ENCODE measurements at regions not wholly inside any gene's neighbourhood (a gene's known extent, or its start where the extent isn't known, plus 50 kb on each side); places are given as distances from the start of the nearest gene placed in this dataset.
"Not testable (repeated sequence)": the region's sequence is repeated elsewhere in the genome, so short reads cannot be mapped to it uniquely, and the experiment has no call there.

- no peak for DNase-seq
- H3K27ac Mint-ChIP-seq: no peak overlapping the region
- H3K9me3 Mint-ChIP-seq: peaks cover 35% of the 10 kb centered on the region
- no peaks in the 10 kb centered on the region for H3K36me3 Mint-ChIP-seq (ENCODE audit: low read depth)
- no peak overlapping the region for H3K4me3 Mint-ChIP-seq
- POLR2A ChIA-PET: no interaction called here
- H3K27me3 Mint-ChIP-seq: no peaks in the 10 kb centered on the region
- CTCF ChIA-PET: no interaction called here
- no peaks in the 10 kb centered on the region for H3K4me1 Mint-ChIP-seq
These were observed 84.6 kb upstream of the PPP2R3B start for GRCh38 chrX:471281-471680.

- H3K27me3 Mint-ChIP-seq; DNase-seq; H3K4me3 Mint-ChIP-seq; H3K27ac Mint-ChIP-seq; CTCF ChIA-PET; H3K36me3 Mint-ChIP-seq (ENCODE audit: low read depth); POLR2A ChIA-PET; H3K4me1 Mint-ChIP-seq: not testable (repeated sequence)
- H3K9me3 Mint-ChIP-seq: peaks cover 39% of the 10 kb centered on the region
These were observed 85.6 kb upstream of the PPP2R3B start for GRCh38 chrX:472275-472674.

- no peak overlapping the region for H3K27ac Mint-ChIP-seq
- H3K9me3 Mint-ChIP-seq: peaks cover 34% of the 10 kb centered on the region
These were observed 89.4 kb upstream of the PPP2R3B start for GRCh38 chrX:475926-476723.

GRCh38 chrX:476724-477075 is 90.0 kb upstream of the PPP2R3B start:
- DNase-seq: no peak
- ChIA-PET POLR2A (no interaction called here), CTCF (no interaction called here)
- no peak overlapping the region for H3K4me3 Mint-ChIP-seq
- H3K9me3 Mint-ChIP-seq: peaks cover 31% of the 10 kb centered on the region
- no peak overlapping the region for H3K27ac Mint-ChIP-seq
- no peaks in the 10 kb centered on the region for H3K27me3 Mint-ChIP-seq
- H3K36me3 Mint-ChIP-seq (ENCODE audit: low read depth): no peaks in the 10 kb centered on the region
- H3K4me1 Mint-ChIP-seq: no peaks in the 10 kb centered on the region

More at GRCh38 chrX:475926-476723, 89.4 kb upstream of the PPP2R3B start:
- ChIA-PET CTCF (no interaction called here), POLR2A (no interaction called here)
- Mint-ChIP-seq H3K4me3 (no peak overlapping the region), H3K4me1 (no peaks in the 10 kb centered on the region), H3K27me3 (no peaks in the 10 kb centered on the region), H3K36me3 (ENCODE audit: low read depth) (no peaks in the 10 kb centered on the region)
- DNase-seq: no peak

- DNase-seq: no peak
- Mint-ChIP-seq H3K27me3 (no peaks in the 10 kb centered on the region), H3K27ac (no peak overlapping the region), H3K9me3 (peaks cover 29% of the 10 kb centered on the region), H3K36me3 (ENCODE audit: low read depth) (no peaks in the 10 kb centered on the region), H3K4me1 (no peaks in the 10 kb centered on the region), H3K4me3 (no peak overlapping the region)
- ChIA-PET POLR2A (no interaction called here), CTCF (no interaction called here)
These were observed 90.8 kb upstream of the PPP2R3B start for GRCh38 chrX:477441-478012.

GRCh38 chrX:479273-479981 is 92.7 kb upstream of the PPP2R3B start:
- H3K27ac Mint-ChIP-seq: no peak overlapping the region
- DNase-seq: no peak
- H3K36me3 Mint-ChIP-seq (ENCODE audit: low read depth): no peaks in the 10 kb centered on the region
- peaks cover 35% of the 10 kb centered on the region for H3K9me3 Mint-ChIP-seq
- ChIA-PET POLR2A (no interaction called here), CTCF (no interaction called here)
- no peaks in the 10 kb centered on the region for H3K27me3 Mint-ChIP-seq
- no peak overlapping the region for H3K4me3 Mint-ChIP-seq
- H3K4me1 Mint-ChIP-seq: no peaks in the 10 kb centered on the region

GRCh38 chrX:480861-481417 is 94.2 kb upstream of the PPP2R3B start:
- no peaks in the 10 kb centered on the region for H3K4me1 Mint-ChIP-seq
- no peak for DNase-seq
- no peak overlapping the region for H3K27ac Mint-ChIP-seq
- H3K9me3 Mint-ChIP-seq: peaks cover 32% of the 10 kb centered on the region
- no peaks in the 10 kb centered on the region for H3K27me3 Mint-ChIP-seq
- POLR2A ChIA-PET: no interaction called here
- CTCF ChIA-PET: no interaction called here
- H3K36me3 Mint-ChIP-seq (ENCODE audit: low read depth): no peaks in the 10 kb centered on the region
- no peak overlapping the region for H3K4me3 Mint-ChIP-seq

GRCh38 chrX:482192-482701 is 95.5 kb upstream of the PPP2R3B start:
- no peak for DNase-seq
- no peaks in the 10 kb centered on the region for H3K27me3 Mint-ChIP-seq
- H3K4me1 Mint-ChIP-seq: no peaks in the 10 kb centered on the region
- CTCF ChIA-PET: no interaction called here
- H3K9me3 Mint-ChIP-seq: peaks cover 27% of the 10 kb centered on the region
- H3K4me3 Mint-ChIP-seq: no peak overlapping the region
- no peak overlapping the region for H3K27ac Mint-ChIP-seq
- POLR2A ChIA-PET: no interaction called here
- no peaks in the 10 kb centered on the region for H3K36me3 Mint-ChIP-seq (ENCODE audit: low read depth)

- H3K36me3 Mint-ChIP-seq (ENCODE audit: low read depth): no peaks in the 10 kb centered on the region
- no peak overlapping the region for H3K4me3 Mint-ChIP-seq
- H3K27ac Mint-ChIP-seq: no peak overlapping the region
- ChIA-PET POLR2A (no interaction called here), CTCF (no interaction called here)
- no peaks in the 10 kb centered on the region for H3K27me3 Mint-ChIP-seq
- DNase-seq: no peak
- peaks cover 26% of the 10 kb centered on the region for H3K9me3 Mint-ChIP-seq
- H3K4me1 Mint-ChIP-seq: no peaks in the 10 kb centered on the region
These were observed 96.0 kb upstream of the PPP2R3B start for GRCh38 chrX:482702-483203.

- no peak overlapping the region for H3K4me3 Mint-ChIP-seq
- ChIA-PET POLR2A (no interaction called here), CTCF (no interaction called here)
- no peaks in the 10 kb centered on the region for H3K36me3 Mint-ChIP-seq (ENCODE audit: low read depth)
- no peak overlapping the region for H3K27ac Mint-ChIP-seq
- H3K27me3 Mint-ChIP-seq: no peaks in the 10 kb centered on the region
- no peaks in the 10 kb centered on the region for H3K4me1 Mint-ChIP-seq
- peaks cover 26% of the 10 kb centered on the region for H3K9me3 Mint-ChIP-seq
- DNase-seq: no peak
These were observed 98.7 kb upstream of the PPP2R3B start for GRCh38 chrX:485368-485767.

GRCh38 chrX:486325-486724 is 99.6 kb upstream of the PPP2R3B start:
- Mint-ChIP-seq H3K27ac (no peak overlapping the region), H3K4me1 (no peaks in the 10 kb centered on the region), H3K9me3 (peaks cover 30% of the 10 kb centered on the region), H3K27me3 (no peaks in the 10 kb centered on the region), H3K4me3 (no peak overlapping the region), H3K36me3 (ENCODE audit: low read depth) (no peaks in the 10 kb centered on the region)
- DNase-seq: no peak
- CTCF ChIA-PET: no interaction called here
- POLR2A ChIA-PET: no interaction called here

GRCh38 chrX:487836-488235 is 101.1 kb upstream of the PPP2R3B start:
- CTCF ChIA-PET: no interaction called here
- Mint-ChIP-seq H3K27ac (no peak overlapping the region), H3K4me1 (no peaks in the 10 kb centered on the region), H3K4me3 (no peak overlapping the region), H3K9me3 (peaks cover 25% of the 10 kb centered on the region), H3K27me3 (no peaks in the 10 kb centered on the region), H3K36me3 (ENCODE audit: low read depth) (no peaks in the 10 kb centered on the region)
- POLR2A ChIA-PET: no interaction called here
- no peak for DNase-seq

GRCh38 chrX:489820-490219 is 103.1 kb upstream of the PPP2R3B start:
- Mint-ChIP-seq H3K4me1 (no peaks in the 10 kb centered on the region), H3K27me3 (no peaks in the 10 kb centered on the region), H3K4me3 (no peak overlapping the region), H3K27ac (no peak overlapping the region), H3K36me3 (ENCODE audit: low read depth) (no peaks in the 10 kb centered on the region), H3K9me3 (peaks cover 28% of the 10 kb centered on the region)
- ChIA-PET POLR2A (no interaction called here), CTCF (no interaction called here)
- DNase-seq: no peak

All from activated CD4-positive, alpha-beta memory T cell treated with anti-CD3 and anti-CD28 coated beads, Interleukin-2, amount 10 ng/mL, durations not matched to agents 7 days and 5 days (primary cell).